GM19351 (cell line): ENCODE measurements at regions not wholly inside any gene's neighbourhood (a gene's known extent, or its start where the extent isn't known, plus 50 kb on each side); places are given as distances from the start of the nearest gene placed in this dataset.

Source experiments
- ATAC-seq: cut with Tn5 transposase; IDR thresholded peaks from one replicate; pipeline ENCODE4 v1.9.1; 2021; ENCODE audit warnings: mild to moderate bottlenecking, moderate library complexity; ENCODE audit not compliant: unreplicated experiment

GRCh38 chr3:88535563-88535962, 385.8 kb downstream of the C3orf38 start:
- ATAC-seq = no peak

GRCh38 chr3:88542916-88543315, 393.2 kb downstream of the C3orf38 start:
- ATAC-seq = no peak

GRCh38 chr3:88572450-88572849, 422.7 kb downstream of the C3orf38 start:
- ATAC-seq = no peak

GRCh38 chr3:88573472-88573871, 423.7 kb downstream of the C3orf38 start:
- ATAC-seq = no peak

- ATAC-seq = no peak
These were observed 424.4 kb downstream of the C3orf38 start for GRCh38 chr3:88574146-88574545.

- no peak for ATAC-seq
These were observed 434.7 kb downstream of the C3orf38 start for GRCh38 chr3:88584451-88584850.

- ATAC-seq = no peak
These were observed 436.4 kb downstream of the C3orf38 start for GRCh38 chr3:88586121-88586640.

- ATAC-seq = no peak
These were observed 439.4 kb downstream of the C3orf38 start for GRCh38 chr3:88589138-88589537.

- no peak for ATAC-seq
These were observed 445.3 kb downstream of the C3orf38 start for GRCh38 chr3:88595026-88595425.

GRCh38 chr3:88596451-88596850, 446.7 kb downstream of the C3orf38 start:
- ATAC-seq = no peak

- no peak for ATAC-seq
These were observed 461.1 kb downstream of the C3orf38 start for GRCh38 chr3:88610820-88611219.

- ATAC-seq = no peak
These were observed 462.1 kb downstream of the C3orf38 start for GRCh38 chr3:88611826-88612326.

- no peak for ATAC-seq
These were observed 466.7 kb downstream of the C3orf38 start for GRCh38 chr3:88616413-88616812.

- no peak for ATAC-seq
These were observed 467.5 kb downstream of the C3orf38 start for GRCh38 chr3:88617283-88617682.

- ATAC-seq = no peak
These were observed 468.4 kb downstream of the C3orf38 start for GRCh38 chr3:88618021-88618645.

- ATAC-seq = no peak
These were observed 471.8 kb downstream of the C3orf38 start for GRCh38 chr3:88621586-88621985.

GRCh38 chr3:88623709-88624108, 473.9 kb downstream of the C3orf38 start:
- no peak for ATAC-seq

GRCh38 chr3:88626456-88627120, 476.8 kb downstream of the C3orf38 start:
- no peak for ATAC-seq

- ATAC-seq = no peak
These were observed 478.5 kb upstream of the EPHA3 start for GRCh38 chr3:88628901-88629300.

GRCh38 chr3:88632226-88632625, 475.2 kb upstream of the EPHA3 start:
- ATAC-seq = no peak

- ATAC-seq = no peak
These were observed 466.8 kb upstream of the EPHA3 start for GRCh38 chr3:88640581-88640980.

GRCh38 chr3:88641033-88641604, 466.3 kb upstream of the EPHA3 start:
- ATAC-seq = no peak
